H9 (cell line): ENCODE measurements at regions not wholly inside any gene's neighbourhood (a gene's known extent, or its start where the extent isn't known, plus 50 kb on each side); places are given as distances from the start of the nearest gene placed in this dataset.

ENCODE experiments used
- DNase-seq: peaks from one replicate; pipeline ENCODE4 v3.0.0-alpha.2; 2017
- H2AFZ ChIP-seq: one replicate; pipeline ENCODE4 v1.6.1; 2013; ENCODE audit warnings: mild to moderate bottlenecking, low read length, control low read depth, moderate library complexity
- H2AK5ac ChIP-seq: 2 replicates; pipeline ENCODE4 v1.6.1; 2013; ENCODE audit warnings: low read length, control low read depth, mixed read lengths; ENCODE audit not compliant: insufficient read length
- H2BK120ac ChIP-seq: one replicate; pipeline ENCODE4 v1.6.1; 2013; ENCODE audit warnings: low read depth, mild to moderate bottlenecking, low read length, control low read depth, inconsistent platforms; ENCODE audit not compliant: poor library complexity, severe bottlenecking
- H2BK12ac ChIP-seq: 2 replicates; pipeline ENCODE4 v1.6.1; 2013; ENCODE audit warnings: low read length, control low read depth, mixed read lengths, low read depth; ENCODE audit not compliant: insufficient read length
- H2BK15ac ChIP-seq: 2 replicates; pipeline ENCODE4 v1.6.1; 2013; ENCODE audit warnings: low read depth, low read length, control low read depth
- H2BK20ac ChIP-seq: one replicate; pipeline ENCODE4 v1.6.1; 2013; ENCODE audit warnings: low read depth, mild to moderate bottlenecking, low read length, control low read depth, inconsistent platforms; ENCODE audit not compliant: poor library complexity, severe bottlenecking
- H2BK5ac ChIP-seq: 2 replicates; pipeline ENCODE4 v1.6.1; 2013; ENCODE audit warnings: low read length, control low read depth, mixed read lengths; ENCODE audit not compliant: insufficient read length
- H3K14ac ChIP-seq: 2 replicates; pipeline ENCODE4 v1.6.1; 2013; ENCODE audit warnings: low read length, control low read depth; ENCODE audit not compliant: insufficient read depth
- H3K18ac ChIP-seq: 2 replicates; pipeline ENCODE4 v1.6.1; 2013; ENCODE audit warnings: low read depth, mild to moderate bottlenecking, mixed read lengths, low read length, control low read depth; ENCODE audit not compliant: insufficient read length
- H3K23ac ChIP-seq: 2 replicates; pipeline ENCODE4 v1.6.1; 2013; ENCODE audit warnings: low read length, control low read depth, mixed read lengths, low read depth; ENCODE audit not compliant: insufficient read length
- H3K23me2 ChIP-seq: 2 replicates; pipeline ENCODE4 v1.6.1; 2013; ENCODE audit warnings: low read depth, mild to moderate bottlenecking, mixed read lengths, low read length, control low read depth; ENCODE audit not compliant: insufficient read length, poor library complexity, severe bottlenecking
- H3K27ac ChIP-seq: 2 replicates; pipeline ENCODE4 v1.5.1; 2013; ENCODE audit warnings: low read length, control low read depth, mixed read lengths, low read depth; ENCODE audit not compliant: insufficient read length
- H3K27me3 ChIP-seq: 2 replicates; pipeline ENCODE4 v1.6.1; 2013; ENCODE audit warnings: low read length, control low read depth, inconsistent platforms; ENCODE audit not compliant: insufficient read depth
- H3K4ac ChIP-seq: 2 replicates; pipeline ENCODE4 v1.6.1; 2013; ENCODE audit warnings: low read depth, mild to moderate bottlenecking, control low read depth, inconsistent platforms, low read length, moderate library complexity
- H3K4me1 ChIP-seq: 2 replicates; pipeline ENCODE4 v1.6.1; 2013; ENCODE audit warnings: low read length, control low read depth, inconsistent platforms; ENCODE audit not compliant: insufficient read depth
- H3K4me2 ChIP-seq: 2 replicates; pipeline ENCODE4 v1.6.1; 2013; ENCODE audit warnings: low read length, control low read depth, mixed read lengths; ENCODE audit not compliant: insufficient read length, insufficient read depth
- H3K56ac ChIP-seq: 2 replicates; pipeline ENCODE4 v1.6.1; 2013; ENCODE audit warnings: low read depth, mild to moderate bottlenecking, mixed read lengths, low read length, control low read depth; ENCODE audit not compliant: insufficient read length
- H3K79me1 ChIP-seq: 2 replicates; pipeline ENCODE4 v1.6.1; 2013; ENCODE audit warnings: low read depth, mild to moderate bottlenecking, moderate library complexity, low read length, control low read depth, inconsistent platforms; ENCODE audit not compliant: insufficient read depth, poor library complexity, severe bottlenecking
- H3K79me2 ChIP-seq: 2 replicates; pipeline ENCODE4 v1.6.1; 2013; ENCODE audit warnings: low read length, control low read depth, inconsistent platforms; ENCODE audit not compliant: insufficient read depth
- H3K9ac ChIP-seq: 2 replicates; pipeline ENCODE4 v1.6.1; 2013; ENCODE audit warnings: low read length, control low read depth, mixed read lengths; ENCODE audit not compliant: insufficient read length; ENCODE audit errors: extremely low read depth
- H3K9me3 ChIP-seq: one replicate; pipeline ENCODE4 v1.6.1; 2013; ENCODE audit warnings: low read depth, low read length, inconsistent platforms; ENCODE audit not compliant: control insufficient read depth
- H3T11ph ChIP-seq: one replicate; pipeline ENCODE4 v1.6.1; 2013; ENCODE audit warnings: mild to moderate bottlenecking, low read length, control low read depth, inconsistent platforms
- H4K20me1 ChIP-seq: one replicate; pipeline ENCODE4 v1.6.1; 2013; ENCODE audit not compliant: control insufficient read depth, insufficient read length, insufficient read depth
- H4K5ac ChIP-seq: 2 replicates; pipeline ENCODE4 v1.6.1; 2013; ENCODE audit warnings: low read depth, mild to moderate bottlenecking, mixed read lengths, low read length, control low read depth; ENCODE audit not compliant: insufficient read length
- H4K8ac ChIP-seq: replicated peaks from 2 replicates; pipeline ENCODE4 v1.6.1; 2013; ENCODE audit warnings: low read length, control low read depth, mixed read lengths, low read depth; ENCODE audit not compliant: insufficient read length
- H4K91ac ChIP-seq: 2 replicates; pipeline ENCODE4 v1.6.1; 2013; ENCODE audit warnings: low read depth, mild to moderate bottlenecking, moderate library complexity, mixed read lengths, low read length, control low read depth; ENCODE audit not compliant: insufficient read length
- H3K27ac Mint-ChIP-seq, 3 experiments: 2 replicates in 2 of 3; 3 replicates in 1 of 3; pipeline ENCODE4 v1.8.0; 2020 to 2021; ENCODE audit warnings: mixed read lengths in 3 of 3, mild to moderate bottlenecking in 1 of 3, moderate library complexity in 1 of 3
- H3K27me3 Mint-ChIP-seq: 2 replicates; pipeline ENCODE4 v1.8.0; 2021; ENCODE audit warnings: low read depth, mild to moderate bottlenecking, moderate library complexity, mixed read lengths
- H3K36me3 Mint-ChIP-seq, 3 experiments: 2 replicates in 2 of 3; 3 replicates in 1 of 3; pipeline ENCODE4 v1.8.0; 2020 to 2021; ENCODE audit warnings: low read depth in 3 of 3, mixed read lengths in 3 of 3; ENCODE audit not compliant: insufficient read depth in 1 of 3
- H3K4me1 Mint-ChIP-seq, 2 experiments: 2 replicates each; pipeline ENCODE4 v1.8.0; 2020; ENCODE audit warnings: mixed read lengths in 2 of 2
- H3K4me3 Mint-ChIP-seq, 2 experiments: 2 replicates in 1 of 2; 3 replicates in 1 of 2; pipeline ENCODE4 v1.8.0; 2020 to 2021; ENCODE audit warnings: mild to moderate bottlenecking in 2 of 2, mixed read lengths in 2 of 2, moderate library complexity in 1 of 2
- H3K9me3 Mint-ChIP-seq, 2 experiments: 2 replicates in 1 of 2; 3 replicates in 1 of 2; pipeline ENCODE4 v1.8.0; 2020; ENCODE audit warnings: mild to moderate bottlenecking in 2 of 2, mixed read lengths in 2 of 2, moderate library complexity in 1 of 2
- CTCF ChIP-seq: fragments of 200-600 bp; sonication (generic); conservative IDR thresholded peaks from 3 replicates; pipeline ENCODE4 v1.8.0; 2021; ENCODE audit warnings: antibody characterized with exemption, mild to moderate bottlenecking
- WGBS: extraction: QIAGEN DNeasy Blood & Tissue Kit; methylation state at CpG from one replicate; pipeline ENCODE4 v1.1.7; 2013; ENCODE audit warnings: missing lambda C conversion rate, low lambda C conversion rate, mixed read lengths; ENCODE audit not compliant: insufficient read length; ENCODE audit errors: extremely low coverage; 5-methylcytosine and 5-hydroxymethylcytosine counted together

GRCh38 chr4:13133700-13134099, 350.4 kb downstream of the RAB28 start:
- Histone ChIP-seq H3K23me2 (no peaks in the 10 kb centered on the region), H3K4me1 (no peaks in the 10 kb centered on the region), H4K91ac (no peak overlapping the region), H4K5ac (no peak overlapping the region), H3K4ac (no peak overlapping the region), H3K9ac (no peak overlapping the region), H2BK5ac (no peak overlapping the region), H2BK120ac (no peak overlapping the region), H3K18ac (no peak overlapping the region), H2BK20ac (no peak overlapping the region), H3K4me2 (no peak overlapping the region), H3K79me2 (no peaks in the 10 kb centered on the region), H2BK15ac (no peak overlapping the region), H4K8ac (no peak overlapping the region), H3K27ac (no peak overlapping the region), H2AK5ac (no peak overlapping the region), H4K20me1 (no peaks in the 10 kb centered on the region), H2AFZ (no peak overlapping the region), H3K23ac (no peak overlapping the region), H2BK12ac (no peak overlapping the region), H3K56ac (no peak overlapping the region), H3K14ac (no peak overlapping the region), H3K79me1 (no peaks in the 10 kb centered on the region), H3K9me3 (no peaks in the 10 kb centered on the region), H3T11ph (no peak overlapping the region), H3K27me3 (no peaks in the 10 kb centered on the region)
- Mint-ChIP-seq H3K4me3 (no peak overlapping the region), H3K9me3 (no peaks in the 10 kb centered on the region), H3K27ac (no peak overlapping the region), H3K27me3 (no peaks in the 10 kb centered on the region), H3K36me3 (no peaks in the 10 kb centered on the region), H3K4me1 (no peaks in the 10 kb centered on the region)
- DNase-seq: no peak
- TF ChIP-seq CTCF: no peak
- WGBS: no CpG with 5 or more reads among the region's 4 CpGs
